ENCODE measurements at regions not wholly inside any gene's neighbourhood (a gene's known extent, or its start where the extent isn't known, plus 50 kb on each side); places are given as distances from the start of the nearest gene placed in this dataset.

GRCh38 chr14:25406818-25407217, 356.9 kb upstream of the STXBP6 start:
- TF ChIP-seq CTCF (conservative IDR thresholded peaks at IDR 0.05 in 1 of 2, IDR thresholded peaks at IDR 0.05 in 1 of 2; ENCODE audit: extremely low read depth in 1 of 2, insufficient read depth in 1 of 2, low read depth in 1 of 2, low read length in 2 of 2) (peak; percentile 21 to 27), EZH2 (IDR thresholded peaks at IDR 0.05; ENCODE audit: borderline replicate concordance, low read length) (no peak)
